IMR-90 (cell line): ENCODE measurements at regions not wholly inside any gene's neighbourhood (a gene's known extent, or its start where the extent isn't known, plus 50 kb on each side); places are given as distances from the start of the nearest gene placed in this dataset.

Experiments
- ATAC-seq: fragments of 200-7000 bp; cut with Tn5 transposase; 2 replicates; pipeline ENCODE4 v1.9.1; 2020; ENCODE audit warnings: low read depth, mild to moderate bottlenecking, moderate library complexity
- BruUV-seq: library from RNA; stranded (reverse); fragments of 400-500 nt; replicated peaks from 2 replicates; lab custom pipeline; 2021; lab: Mats Ljungman, UMichigan
- CTCF ChIA-PET: fragments of 300-600 bp; formaldehyde crosslinking; extraction: SDS; loops from one replicate; lab custom pipeline; 2021; ENCODE audit warnings: antibody characterized with exemption; lab: Yijun Ruan, JAX
- POLR2A ChIA-PET: fragments of 300-600 bp; sonication (Branson Sonifier 250); formaldehyde crosslinking; loops from one replicate; lab custom pipeline; 2022; ENCODE audit warnings: antibody characterized with exemption; ENCODE audit not compliant: unreplicated experiment; lab: Charles Lee
- DNase-seq: peaks from one replicate; pipeline ENCODE4 v3.0.0; 2013
- H2AFZ ChIP-seq: replicated peaks from 2 replicates; pipeline ENCODE3; 2013; ENCODE audit warnings: low read length, mild to moderate bottlenecking; ENCODE audit not compliant: poor library complexity
- H2AK5ac ChIP-seq: 2 replicates; pipeline ENCODE4 v1.6.1; 2013; ENCODE audit warnings: low read depth, low read length, inconsistent platforms
- H2AK9ac ChIP-seq: replicated peaks from 2 replicates; pipeline ENCODE3; 2013; ENCODE audit warnings: mild to moderate bottlenecking, low read depth, low read length, moderate library complexity; ENCODE audit not compliant: poor library complexity
- H2BK120ac ChIP-seq: 2 replicates; pipeline ENCODE4 v1.6.1; 2013; ENCODE audit warnings: low read depth, low read length, inconsistent platforms
- H2BK15ac ChIP-seq: 3 replicates; pipeline ENCODE4 v1.6.1; 2013; ENCODE audit warnings: low read depth, low read length, inconsistent platforms
- H2BK20ac ChIP-seq: 2 replicates; pipeline ENCODE4 v1.6.1; 2013; ENCODE audit warnings: low read depth, mild to moderate bottlenecking, inconsistent platforms, low read length, moderate library complexity
- H2BK5ac ChIP-seq: 2 replicates; pipeline ENCODE4 v1.6.1; 2013; ENCODE audit warnings: mild to moderate bottlenecking, low read depth, low read length, inconsistent platforms; ENCODE audit not compliant: poor library complexity, severe bottlenecking
- H3K14ac ChIP-seq: replicated peaks from 2 replicates; pipeline ENCODE4 v1.6.1; 2013; ENCODE audit warnings: low read depth, low read length, inconsistent platforms
- H3K18ac ChIP-seq: 2 replicates; pipeline ENCODE4 v1.6.1; 2013; ENCODE audit warnings: low read depth, low read length, control low read depth
- H3K23ac ChIP-seq: 2 replicates; pipeline ENCODE4 v1.6.1; 2013; ENCODE audit warnings: low read depth, low read length, inconsistent platforms
- H3K27ac ChIP-seq: 2 replicates; pipeline ENCODE4 v1.5.1; 2013; ENCODE audit warnings: mild to moderate bottlenecking, control low read depth, low read length; ENCODE audit not compliant: insufficient read depth
- H3K27me3 ChIP-seq: 2 replicates; pipeline ENCODE4 v1.6.1; 2013; ENCODE audit warnings: low read length; ENCODE audit not compliant: control insufficient read depth, insufficient read depth
- H3K36me3 ChIP-seq: 2 replicates; pipeline ENCODE4 v1.6.1; 2013; ENCODE audit warnings: low read length, mixed read lengths; ENCODE audit not compliant: control insufficient read depth, insufficient read depth
- H3K4ac ChIP-seq: 2 replicates; pipeline ENCODE4 v1.6.1; 2013; ENCODE audit warnings: low read depth, low read length, inconsistent platforms
- H3K4me1 ChIP-seq: 2 replicates; pipeline ENCODE4 v1.6.1; 2013; ENCODE audit warnings: low read length, mixed read lengths; ENCODE audit not compliant: control insufficient read depth, insufficient read depth
- H3K4me2 ChIP-seq: 2 replicates; pipeline ENCODE4 v1.6.1; 2013; ENCODE audit warnings: low read depth, mild to moderate bottlenecking, control low read depth, low read length, moderate library complexity
- H3K4me3 ChIP-seq: 2 replicates; pipeline ENCODE4 v1.5.1; 2013; ENCODE audit warnings: low read depth, mild to moderate bottlenecking, control low read depth, low read length, moderate library complexity; ENCODE audit not compliant: insufficient read depth
- H3K56ac ChIP-seq: 2 replicates; pipeline ENCODE4 v1.6.1; 2013; ENCODE audit warnings: low read length, inconsistent platforms; ENCODE audit not compliant: insufficient read depth; ENCODE audit errors: extremely low read depth
- H3K79me1 ChIP-seq, 2 experiments: 2 replicates each; pipeline ENCODE4 v1.6.1; 2013; ENCODE audit warnings: low read length in 2 of 2, inconsistent platforms in 1 of 2, low read depth in 1 of 2
- H3K9ac ChIP-seq: 2 replicates; pipeline ENCODE4 v1.6.1; 2013; ENCODE audit warnings: low read depth, low read length, control low read depth
- H3K9me1 ChIP-seq: 2 replicates; pipeline ENCODE4 v1.6.1; 2013; ENCODE audit warnings: low read length, inconsistent platforms; ENCODE audit not compliant: insufficient read depth
- H3K9me3 ChIP-seq: 2 replicates; pipeline ENCODE4 v1.6.1; 2013; ENCODE audit warnings: low read length; ENCODE audit not compliant: control insufficient read depth, insufficient read depth
- H4K20me1 ChIP-seq: 2 replicates; pipeline ENCODE4 v1.6.1; 2013; ENCODE audit warnings: low read length, inconsistent platforms; ENCODE audit not compliant: insufficient read depth
- H4K5ac ChIP-seq: 2 replicates; pipeline ENCODE4 v1.6.1; 2013; ENCODE audit warnings: mild to moderate bottlenecking, low read depth, low read length, control low read depth
- H4K8ac ChIP-seq, 2 experiments: 2 replicates each; pipeline ENCODE4 v1.6.1; 2013; ENCODE audit warnings: low read depth in 2 of 2, low read length in 2 of 2, control low read depth in 1 of 2, inconsistent platforms in 1 of 2
- H4K91ac ChIP-seq: 2 replicates; pipeline ENCODE4 v1.6.1; 2013; ENCODE audit warnings: low read depth, low read length, inconsistent platforms; ENCODE audit not compliant: insufficient read depth
- FOS ChIP-seq: fragments of 150-350 bp; IDR thresholded peaks from 2 replicates; pipeline ENCODE4 v1.6.1; 2016; ENCODE audit warnings: low read depth, low read length
- MAFK ChIP-seq: IDR thresholded peaks from 2 replicates; pipeline ENCODE4 v1.6.1; 2012; ENCODE audit warnings: low read depth, low read length, improper control_type of control experiment
- RCOR1 ChIP-seq: IDR thresholded peaks from 2 replicates; pipeline ENCODE4 v1.6.1; 2012; ENCODE audit warnings: mild to moderate bottlenecking, low read length, improper control_type of control experiment; ENCODE audit not compliant: insufficient replicate concordance
- WGBS, 2 experiments: methylation state at CpG; one replicate each; pipeline versions ENCODE4 v1.1.5 to v1.1.7; 2013; ENCODE audit warnings: missing lambda C conversion rate in 2 of 2; ENCODE audit not compliant: insufficient read length in 1 of 2; ENCODE audit errors: extremely low coverage in 2 of 2; 5-methylcytosine and 5-hydroxymethylcytosine counted together
- dilution Hi-C: fragments of 300-500 bp; cut with HindIII; formaldehyde crosslinking; loops from one replicate; pipeline ENCODE4 v1.14.3; 2018; ENCODE audit warnings: low sequenced_read_pairs; ENCODE audit not compliant: unreplicated experiment
- in situ Hi-C: fragments of 300-500 bp; cut with MboI; formaldehyde crosslinking; loops from 3 replicates; pipeline ENCODE4 v1.14.3; 2019; ENCODE audit warnings: low sequenced_read_pairs, inconsistent platforms, mixed read lengths
- intact Hi-C: fragments of 100-400 bp; cut with micrococcal nuclease; formaldehyde crosslinking; loops from 2 replicates; pipeline ENCODE4 v1.10.0; 2022
- TF ChIP-seq, protein P1 (sequence below): conservative IDR thresholded peaks from 2 replicates; pipeline ENCODE4 v1.5.1; 2012; ENCODE audit warnings: mild to moderate bottlenecking, low read depth, low read length, improper control_type of control experiment
- TF ChIP-seq, protein P2 (sequence below): fragments of 150-350 bp; IDR thresholded peaks from 2 replicates; pipeline ENCODE4 v1.6.1; 2017; ENCODE audit warnings: mild to moderate bottlenecking, antibody characterized with exemption, low read length, low read depth

DNA sequence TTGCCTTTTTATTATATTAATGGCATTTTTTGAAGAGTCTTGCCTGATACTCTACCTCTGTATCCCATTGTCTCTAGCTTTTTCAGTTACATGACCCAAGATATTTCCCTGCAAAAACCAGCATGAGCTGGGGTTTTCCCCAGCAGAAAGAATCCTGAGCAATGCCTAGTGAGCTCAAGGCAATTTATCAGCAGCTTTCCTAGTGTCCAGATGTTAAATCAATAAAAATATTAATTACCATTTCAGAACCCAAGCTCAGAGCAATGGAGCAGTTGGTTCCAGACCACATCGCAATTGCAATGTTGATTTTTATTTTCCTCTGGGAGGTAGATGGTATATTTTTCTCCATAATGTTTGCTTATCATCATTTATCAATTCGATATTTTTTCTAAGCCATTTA lies 137.2 kb downstream of the RAB38 start:
- in situ Hi-C loops: no loop called here
- ATAC-seq: no peak
- no peaks in the 10 kb centered on the region for H4K20me1 ChIP-seq

More for the DNA sequence above, 137.2 kb downstream of the RAB38 start:
- no peaks in the 10 kb centered on the region for H3K79me1 ChIP-seq
- H3K4me1 ChIP-seq: no peaks in the 10 kb centered on the region
- no peak overlapping the region for H3K4ac ChIP-seq
- H4K8ac ChIP-seq: no peak overlapping the region
- no peak for TF ChIP-seq MAFK
- TF ChIP-seq, protein P1, sequence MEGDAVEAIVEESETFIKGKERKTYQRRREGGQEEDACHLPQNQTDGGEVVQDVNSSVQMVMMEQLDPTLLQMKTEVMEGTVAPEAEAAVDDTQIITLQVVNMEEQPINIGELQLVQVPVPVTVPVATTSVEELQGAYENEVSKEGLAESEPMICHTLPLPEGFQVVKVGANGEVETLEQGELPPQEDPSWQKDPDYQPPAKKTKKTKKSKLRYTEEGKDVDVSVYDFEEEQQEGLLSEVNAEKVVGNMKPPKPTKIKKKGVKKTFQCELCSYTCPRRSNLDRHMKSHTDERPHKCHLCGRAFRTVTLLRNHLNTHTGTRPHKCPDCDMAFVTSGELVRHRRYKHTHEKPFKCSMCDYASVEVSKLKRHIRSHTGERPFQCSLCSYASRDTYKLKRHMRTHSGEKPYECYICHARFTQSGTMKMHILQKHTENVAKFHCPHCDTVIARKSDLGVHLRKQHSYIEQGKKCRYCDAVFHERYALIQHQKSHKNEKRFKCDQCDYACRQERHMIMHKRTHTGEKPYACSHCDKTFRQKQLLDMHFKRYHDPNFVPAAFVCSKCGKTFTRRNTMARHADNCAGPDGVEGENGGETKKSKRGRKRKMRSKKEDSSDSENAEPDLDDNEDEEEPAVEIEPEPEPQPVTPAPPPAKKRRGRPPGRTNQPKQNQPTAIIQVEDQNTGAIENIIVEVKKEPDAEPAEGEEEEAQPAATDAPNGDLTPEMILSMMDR: no peak
- TF ChIP-seq, protein P2, sequence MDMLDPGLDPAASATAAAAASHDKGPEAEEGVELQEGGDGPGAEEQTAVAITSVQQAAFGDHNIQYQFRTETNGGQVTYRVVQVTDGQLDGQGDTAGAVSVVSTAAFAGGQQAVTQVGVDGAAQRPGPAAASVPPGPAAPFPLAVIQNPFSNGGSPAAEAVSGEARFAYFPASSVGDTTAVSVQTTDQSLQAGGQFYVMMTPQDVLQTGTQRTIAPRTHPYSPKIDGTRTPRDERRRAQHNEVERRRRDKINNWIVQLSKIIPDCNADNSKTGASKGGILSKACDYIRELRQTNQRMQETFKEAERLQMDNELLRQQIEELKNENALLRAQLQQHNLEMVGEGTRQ: no peak
- no peak for TF ChIP-seq RCOR1
- no peak for TF ChIP-seq FOS
- H2AK5ac ChIP-seq: no peak overlapping the region
- CTCF ChIA-PET: no interaction called here
- no peak overlapping the region for H2AK9ac ChIP-seq
- no peak overlapping the region for H3K18ac ChIP-seq
- H3K56ac ChIP-seq: no peak overlapping the region
- H2BK20ac ChIP-seq: no peak overlapping the region
- no peak overlapping the region for H2AFZ ChIP-seq
- H3K9me1 ChIP-seq: no peaks in the 10 kb centered on the region
- H3K27ac ChIP-seq: no peak overlapping the region
- H3K23ac ChIP-seq: no peak overlapping the region
- no peak overlapping the region for H4K5ac ChIP-seq
- H3K36me3 ChIP-seq: no peaks in the 10 kb centered on the region
- H3K14ac ChIP-seq: no peak overlapping the region
- no peaks in the 10 kb centered on the region for H3K9me3 ChIP-seq
- WGBS, 2 experiments: no CpG with 5 or more reads among the region's 2 CpGs
- H2BK5ac ChIP-seq: no peak overlapping the region
- no peak overlapping the region for H2BK120ac ChIP-seq
- no peak for DNase-seq
- H4K91ac ChIP-seq: no peak overlapping the region
- H3K4me2 ChIP-seq: no peak overlapping the region
- dilution Hi-C loops: no loop called here
- no peak overlapping the region for H3K4me3 ChIP-seq
- POLR2A ChIA-PET: no interaction called here
- intact Hi-C loops: no loop called here
- no peak overlapping the region for H3K9ac ChIP-seq
- no TSS peak for BruUV-seq
- H2BK15ac ChIP-seq: no peak overlapping the region
- 0 out of 2 replicates have a peak, but pooled peaks cover 2% of the 10 kb centered on the region for H3K27me3 ChIP-seq
